ENCODE measurements at regions not wholly inside any gene's neighbourhood (a gene's known extent, or its start where the extent isn't known, plus 50 kb on each side); places are given as distances from the start of the nearest gene placed in this dataset.

DNA sequence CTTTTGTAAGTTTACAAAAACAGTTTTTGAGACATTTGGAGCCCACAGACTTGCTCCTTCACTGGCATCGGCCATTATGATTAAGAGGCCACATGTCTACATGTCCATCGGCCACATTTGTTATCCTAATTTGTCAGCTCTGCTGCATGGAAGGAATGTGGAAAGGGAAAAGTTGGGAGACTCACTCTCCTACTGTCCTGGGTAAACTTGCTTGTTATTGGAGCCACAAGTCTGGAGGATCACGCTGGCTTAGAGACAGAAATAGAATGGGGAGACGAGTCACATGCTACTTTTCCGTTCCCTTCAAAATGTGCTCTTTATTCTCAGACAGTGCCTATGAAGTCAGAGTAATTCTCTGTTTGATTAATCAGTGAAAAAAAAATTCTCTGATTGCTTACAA, 741.2 kb upstream of the PCDH9 start:
- TF ChIP-seq EZH2phosphoT487 (IDR thresholded peaks at IDR 0.05; ENCODE audit: insufficient read depth, low read depth) (no peak), EZH2 (IDR thresholded peaks at IDR 0.05; ENCODE audit: insufficient read depth, poor library complexity, severe bottlenecking) (no peak)

Data from GM23248 (cell line).